ENCODE measurements at regions not wholly inside any gene's neighbourhood (a gene's known extent, or its start where the extent isn't known, plus 50 kb on each side); places are given as distances from the start of the nearest gene placed in this dataset.

- TF ChIP-seq GATA2 (IDR thresholded peaks at IDR 0.05; ENCODE audit: low read depth, low read length) (no peak), GATA3 (IDR thresholded peaks at IDR 0.05; ENCODE audit: low read depth, low read length) (no peak)
Observed at GRCh38 chr21:41054018-41054578, 113.9 kb upstream of the BACE2 start.

Measured in SH-SY5Y (cell line).